Smooth muscle cell (in vitro differentiated cells): ENCODE measurements at regions not wholly inside any gene's neighbourhood (a gene's known extent, or its start where the extent isn't known, plus 50 kb on each side); places are given as distances from the start of the nearest gene placed in this dataset.

Source experiments
- DNase-seq: peaks from one replicate; lab custom pipeline; 2025; ENCODE audit not compliant: unreplicated experiment; lab: John Stamatoyannopoulos, UW
- H2AFZ ChIP-seq: fragments of 200-600 bp; sonication (generic); 2 replicates; pipeline ENCODE4 v1.6.0; 2016; ENCODE audit warnings: antibody characterized with exemption, low read depth, mild to moderate bottlenecking
- H3F3A ChIP-seq: fragments of 200-600 bp; sonication (generic); 2 replicates; pipeline ENCODE4 v1.6.0; 2017; ENCODE audit warnings: antibody characterized with exemption, low read depth
- H3K27ac ChIP-seq: fragments of 200-600 bp; sonication (generic); 2 replicates; pipeline ENCODE4 v1.5.1; 2016; ENCODE audit warnings: low read depth, mild to moderate bottlenecking
- H3K27me3 ChIP-seq: fragments of 200-600 bp; sonication (generic); 2 replicates; pipeline ENCODE4 v1.6.1; 2016; ENCODE audit warnings: low read depth, mild to moderate bottlenecking
- H3K36me3 ChIP-seq: fragments of 200-600 bp; sonication (generic); 2 replicates; pipeline ENCODE4 v1.5.1; 2016; ENCODE audit warnings: low read depth
- H3K4me1 ChIP-seq: fragments of 200-600 bp; sonication (generic); 2 replicates; pipeline ENCODE4 v1.5.1; 2016; ENCODE audit warnings: low read depth
- H3K4me2 ChIP-seq: fragments of 200-600 bp; sonication (generic); 2 replicates; pipeline ENCODE4 v1.6.0; 2016; ENCODE audit warnings: mild to moderate bottlenecking
- H3K4me3 ChIP-seq: fragments of 200-600 bp; sonication (generic); 2 replicates; pipeline ENCODE4 v1.5.1; 2016; ENCODE audit warnings: mild to moderate bottlenecking
- H3K79me2 ChIP-seq: fragments of 200-600 bp; sonication (generic); 2 replicates; pipeline ENCODE4 v1.6.0; 2016; ENCODE audit warnings: low read depth, mild to moderate bottlenecking
- H3K9ac ChIP-seq: fragments of 200-600 bp; sonication (generic); 2 replicates; pipeline ENCODE4 v1.6.0; 2016; ENCODE audit warnings: low read depth
- H3K9me3 ChIP-seq: fragments of 200-600 bp; sonication (generic); replicated peaks from 2 replicates; pipeline ENCODE4 v1.5.1; 2016; ENCODE audit warnings: low read depth
- H4K20me1 ChIP-seq: fragments of 200-600 bp; sonication (generic); 2 replicates; pipeline ENCODE4 v1.6.0; 2016; ENCODE audit warnings: low read depth
- CTCF ChIP-seq: fragments of 200-600 bp; sonication (generic); IDR thresholded peaks from 2 replicates; pipeline ENCODE4 v1.5.1; 2017; ENCODE audit warnings: borderline replicate concordance, mild to moderate bottlenecking, antibody characterized with exemption; ENCODE audit not compliant: insufficient read depth, poor library complexity, severe bottlenecking
- WGBS: methylation state at CpG from one replicate; pipeline ENCODE4 v1.1.7; 2016; ENCODE audit warnings: low lambda C conversion rate; 5-methylcytosine and 5-hydroxymethylcytosine counted together

DNA sequence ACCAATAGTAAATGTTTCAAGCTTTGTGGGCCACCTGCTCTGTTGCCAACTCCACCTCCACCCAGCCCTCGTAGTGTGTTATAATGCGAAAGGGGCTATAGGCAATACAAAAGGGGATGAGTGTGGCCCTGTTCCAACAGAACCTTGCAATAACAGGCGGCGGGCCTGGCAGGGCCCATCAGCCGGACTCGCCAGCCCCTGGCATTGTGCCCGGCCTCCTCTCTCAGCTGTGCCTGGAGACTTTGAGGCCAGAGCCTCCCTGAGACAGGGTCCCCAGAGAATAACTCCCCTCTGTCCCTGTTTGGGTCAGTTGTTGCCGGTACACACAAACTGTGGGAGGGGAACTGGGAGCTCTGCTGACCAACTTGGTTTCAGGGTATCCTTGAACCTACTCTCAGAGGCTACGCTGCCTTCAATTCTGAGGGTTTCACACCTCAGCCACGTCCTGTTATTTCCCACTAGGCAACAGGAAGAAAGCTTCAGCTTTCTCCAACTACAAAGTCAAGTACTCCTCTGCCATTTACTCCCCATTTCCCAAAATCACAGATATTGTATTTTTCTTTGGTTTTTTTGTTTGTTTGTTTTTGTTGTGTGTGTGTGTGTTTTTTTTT, 58.0 kb upstream of the ZNF236 start:
- no peaks in the 10 kb centered on the region for H3K36me3 ChIP-seq
- H3K9ac ChIP-seq = no peak overlapping the region
- WGBS = 96% methylated on average over 10 of the region's 10 CpGs
- H3K4me1 ChIP-seq = no peaks in the 10 kb centered on the region
- H3K27me3 ChIP-seq = no peaks in the 10 kb centered on the region
- no peak for TF ChIP-seq CTCF
- H3K4me2 ChIP-seq = no peak overlapping the region
- no peak for DNase-seq
- no peak overlapping the region for H2AFZ ChIP-seq
- H3K79me2 ChIP-seq = no peaks in the 10 kb centered on the region
- no peaks in the 10 kb centered on the region for H3K9me3 ChIP-seq
- no peak overlapping the region for H3K4me3 ChIP-seq
- no peak overlapping the region for H3K27ac ChIP-seq
- H3F3A ChIP-seq = no peaks in the 10 kb centered on the region
- H4K20me1 ChIP-seq = no peaks in the 10 kb centered on the region

- H3K27ac ChIP-seq = no peak overlapping the region
- H3K9ac ChIP-seq = no peak overlapping the region
- WGBS = 94% methylated on average over 24 of the region's 24 CpGs
- no peak overlapping the region for H3K4me3 ChIP-seq
- no peaks in the 10 kb centered on the region for H3K27me3 ChIP-seq
- H3K9me3 ChIP-seq = no peaks in the 10 kb centered on the region
- H3K4me1 ChIP-seq = no peaks in the 10 kb centered on the region
- H3K79me2 ChIP-seq = no peaks in the 10 kb centered on the region
- no peaks in the 10 kb centered on the region for H4K20me1 ChIP-seq
- no peak overlapping the region for H2AFZ ChIP-seq
- H3K36me3 ChIP-seq = no peaks in the 10 kb centered on the region
- H3F3A ChIP-seq = no peaks in the 10 kb centered on the region
- TF ChIP-seq CTCF = no peak
- no peak for DNase-seq
- no peak overlapping the region for H3K4me2 ChIP-seq
These were observed 63.3 kb upstream of the ZNF236 start for GRCh38 chr18:76759056-76759455.

GRCh38 chr18:76757925-76758324, 64.4 kb upstream of the ZNF236 start:
- TF ChIP-seq CTCF = no peak
- no peak overlapping the region for H3K27ac ChIP-seq

DNA sequence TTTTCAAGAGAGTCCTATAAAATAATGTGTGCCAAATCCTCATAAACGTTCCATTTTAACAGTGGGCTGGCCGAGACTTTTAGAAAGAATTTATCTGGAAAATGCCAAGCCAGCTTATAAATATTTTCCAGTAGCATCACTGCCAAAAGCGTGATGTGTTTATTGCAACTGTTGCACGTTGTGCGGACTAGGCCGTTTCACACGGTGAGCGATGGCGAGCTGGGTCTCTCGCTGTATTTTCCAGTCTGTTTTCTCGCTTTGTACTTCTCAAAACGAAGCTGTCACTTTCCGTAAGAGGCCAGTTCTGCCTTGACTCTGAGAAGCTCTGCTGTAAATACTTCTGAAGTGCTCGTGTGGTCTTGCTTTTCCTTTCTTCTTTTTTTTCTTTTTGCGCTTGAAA, 65.0 kb upstream of the ZNF236 start:
- Histone ChIP-seq H3K27ac (no peak overlapping the region), H3K4me3 (no peak overlapping the region), H2AFZ (no peak overlapping the region), H3K9me3 (no peaks in the 10 kb centered on the region), H3K4me1 (no peaks in the 10 kb centered on the region), H3K9ac (no peak overlapping the region), H3K4me2 (no peak overlapping the region), H3F3A (no peaks in the 10 kb centered on the region), H3K79me2 (no peaks in the 10 kb centered on the region), H4K20me1 (no peaks in the 10 kb centered on the region), H3K27me3 (no peaks in the 10 kb centered on the region), H3K36me3 (no peaks in the 10 kb centered on the region)
- TF ChIP-seq CTCF = no peak
- DNase-seq = no peak
- WGBS = 86% methylated on average over 15 of the region's 15 CpGs

More at GRCh38 chr18:76757925-76758324, 64.4 kb upstream of the ZNF236 start:
- Histone ChIP-seq H3K4me2 (no peak overlapping the region), H3K36me3 (no peaks in the 10 kb centered on the region), H3K4me1 (no peaks in the 10 kb centered on the region), H3K79me2 (no peaks in the 10 kb centered on the region), H2AFZ (no peak overlapping the region), H4K20me1 (no peaks in the 10 kb centered on the region), H3K9me3 (no peaks in the 10 kb centered on the region), H3K27me3 (no peaks in the 10 kb centered on the region), H3F3A (no peaks in the 10 kb centered on the region), H3K9ac (no peak overlapping the region), H3K4me3 (no peak overlapping the region)
- 95% methylated on average over 14 of the region's 15 CpGs for WGBS
- no peak for DNase-seq
